HepG2 (cell line): ENCODE measurements at regions not wholly inside any gene's neighbourhood (a gene's known extent, or its start where the extent isn't known, plus 50 kb on each side); places are given as distances from the start of the nearest gene placed in this dataset.

Experiments
- ATAC-seq: fragments of 200-7000 bp; cut with Tn5 transposase; 3 replicates; pipeline ENCODE4 v1.9.1; 2020; ENCODE audit warnings: mild to moderate bottlenecking, moderate library complexity
- BruUV-seq: library from RNA; stranded (reverse); fragments of 400-500 nt; replicated peaks from 2 replicates; lab custom pipeline; 2021; lab: Mats Ljungman, UMichigan
- CTCF ChIA-PET: fragments of 300-600 bp; formaldehyde crosslinking; extraction: SDS; loops from one replicate; lab custom pipeline; 2021; ENCODE audit warnings: low total read pairs, inconsistent platforms, low intra/inter-chr PET ratio; lab: Yijun Ruan, JAX
- POLR2A ChIA-PET: fragments of 350-600 bp; sonication (Branson Sonifier 250); formaldehyde crosslinking; loops from one replicate; lab custom pipeline; 2020; ENCODE audit warnings: antibody characterized with exemption, inconsistent platforms; lab: Yijun Ruan, JAX
- DNase-seq: peaks from one replicate; pipeline ENCODE4 v3.0.0-alpha.2; 2015; ENCODE audit warnings: low spot score
- FAIRE-seq: peaks from 3 replicates; lab custom pipeline; 2011; peaks lifted over from hg19 to GRCh38; lab: Jason Lieb, UNC
- H2AFZ ChIP-seq: one replicate; pipeline ENCODE4 v1.6.1; 2011; ENCODE audit warnings: low read length, inconsistent platforms
- H3K27ac ChIP-seq: fragments of 300-600 bp; 3 replicates; pipeline ENCODE4 v1.8.0; 2011; ENCODE audit warnings: mixed run types, mild to moderate bottlenecking, mixed read lengths, low read length, inconsistent platforms; ENCODE audit not compliant: insufficient read depth; ENCODE audit errors: extremely low read length
- H3K27me3 ChIP-seq, 2 experiments: fragments of 200-600 bp in 1 of 2; 2 replicates in 1 of 2; 3 replicates in 1 of 2; pipeline versions ENCODE4 v1.6.0 to v1.8.0; 2011; ENCODE audit warnings: low read length in 2 of 2, mild to moderate bottlenecking in 2 of 2, moderate library complexity in 2 of 2, inconsistent platforms in 1 of 2; ENCODE audit not compliant: insufficient read depth in 2 of 2, control insufficient read depth in 1 of 2
- H3K36me3 ChIP-seq, 2 experiments: fragments of 200-600 bp in 1 of 2; replicated peaks in 1 of 2; 2 replicates in 1 of 2; 3 replicates in 1 of 2; pipeline versions ENCODE4 v1.5.1 to v1.8.0; 2011; ENCODE audit warnings: low read length in 2 of 2, inconsistent platforms in 1 of 2; ENCODE audit not compliant: insufficient read depth in 2 of 2, control insufficient read depth in 1 of 2
- H3K4me1 ChIP-seq: 2 replicates; pipeline ENCODE4 v1.5.1; 2012; ENCODE audit warnings: low read length, inconsistent platforms; ENCODE audit not compliant: insufficient read depth
- H3K4me2 ChIP-seq: 2 replicates; pipeline ENCODE4 v1.6.0; 2011; ENCODE audit warnings: low read depth, low read length, inconsistent platforms
- H3K4me3 ChIP-seq, 3 experiments: fragments of 200-600 bp in 1 of 3; sonication (generic), shearing (Covaris generic) in 1 of 3; replicated peaks in 1 of 3; 2 replicates each; pipeline ENCODE4 v1.5.1; 2011 to 2016; ENCODE audit warnings: low read length in 3 of 3, inconsistent platforms in 2 of 3, low read depth in 2 of 3, mild to moderate bottlenecking in 2 of 3, control low read depth in 1 of 3, mixed read lengths in 1 of 3; ENCODE audit not compliant: insufficient read depth in 1 of 3
- H3K79me2 ChIP-seq: one replicate; pipeline ENCODE4 v1.6.1; 2011; ENCODE audit warnings: low read length, inconsistent platforms; ENCODE audit not compliant: insufficient read depth
- H3K9ac ChIP-seq: 2 replicates; pipeline ENCODE4 v1.6.0; 2011; ENCODE audit warnings: mild to moderate bottlenecking, low read depth, low read length, inconsistent platforms; ENCODE audit not compliant: insufficient read depth
- H3K9me3 ChIP-seq: 2 replicates; pipeline ENCODE4 v1.5.1; 2012; ENCODE audit warnings: mild to moderate bottlenecking, low read length
- H4K20me1 ChIP-seq: 2 replicates; pipeline ENCODE4 v1.6.0; 2011; ENCODE audit warnings: inconsistent platforms, mild to moderate bottlenecking, low read length, moderate library complexity; ENCODE audit not compliant: insufficient read depth
- KAT7 ChIP-seq: IDR thresholded peaks from 2 replicates; pipeline ENCODE4 v1.6.1; 2018; ENCODE audit warnings: borderline replicate concordance, missing compliant biosample characterization
- SNRNP70 ChIP-seq: fragments of 200-400 bp; formaldehyde crosslinking; IDR thresholded peaks from 2 replicates; pipeline ENCODE4 v1.6.1; 2017; ENCODE audit warnings: mild to moderate bottlenecking, low read depth, low read length, moderate library complexity
- STAT6 ChIP-seq: sonication (generic); formaldehyde crosslinking; IDR thresholded peaks from 2 replicates; pipeline ENCODE4 v1.4.0; 2020; ENCODE audit warnings: missing genetic modification reagents, mild to moderate bottlenecking, borderline replicate concordance
- ZBTB37 ChIP-seq: sonication (generic); formaldehyde crosslinking; IDR thresholded peaks from 2 replicates; pipeline ENCODE4 v1.4.0; 2020; ENCODE audit warnings: mild to moderate bottlenecking, missing genetic modification reagents
- ZFP41 ChIP-seq: sonication (generic); formaldehyde crosslinking; IDR thresholded peaks from 2 replicates; pipeline ENCODE4 v1.4.0; 2020; ENCODE audit warnings: mild to moderate bottlenecking, missing genetic modification reagents, borderline replicate concordance
- ZNF17 ChIP-seq: sonication (generic); formaldehyde crosslinking; IDR thresholded peaks from 2 replicates; pipeline ENCODE4 v1.5.0; 2020; ENCODE audit warnings: mild to moderate bottlenecking, missing genetic modification reagents
- ZNF180 ChIP-seq: sonication (generic); formaldehyde crosslinking; IDR thresholded peaks from 2 replicates; pipeline ENCODE4 v1.4.0; 2020; ENCODE audit warnings: low read depth, missing genetic modification reagents, borderline replicate concordance
- ZNF20 ChIP-seq: sonication (generic); formaldehyde crosslinking; IDR thresholded peaks from 2 replicates; pipeline ENCODE4 v1.4.0; 2020; ENCODE audit warnings: mild to moderate bottlenecking, moderate library complexity, missing genetic modification reagents
- ZNF333 ChIP-seq: sonication (generic); formaldehyde crosslinking; IDR thresholded peaks from 2 replicates; pipeline ENCODE4 v1.4.0; 2020; ENCODE audit warnings: mild to moderate bottlenecking, missing genetic modification reagents, borderline replicate concordance
- ZNF691 ChIP-seq: sonication (generic); formaldehyde crosslinking; IDR thresholded peaks from 2 replicates; pipeline ENCODE4 v1.4.0; 2020; ENCODE audit warnings: missing genetic modification reagents, low read depth, mild to moderate bottlenecking, borderline replicate concordance
- ZNF703 ChIP-seq: sonication (generic); formaldehyde crosslinking; IDR thresholded peaks from 2 replicates; pipeline ENCODE4 v1.5.1; 2020; ENCODE audit warnings: missing genetic modification reagents, mild to moderate bottlenecking, moderate library complexity, borderline replicate concordance
- ZNF720 ChIP-seq: sonication (generic); formaldehyde crosslinking; IDR thresholded peaks from 2 replicates; pipeline ENCODE4 v1.4.0; 2020; ENCODE audit warnings: missing genetic modification reagents
- ZSCAN9 ChIP-seq: IDR thresholded peaks from 2 replicates; pipeline ENCODE4 v1.6.1; 2016; ENCODE audit warnings: borderline replicate concordance
- WGBS: methylation state at CpG from one replicate; pipeline ENCODE4 v1.1.6; 2017; ENCODE audit warnings: low lambda C conversion rate; 5-methylcytosine and 5-hydroxymethylcytosine counted together
- in situ Hi-C: cut with HindIII; loops from 2 replicates; pipeline ENCODE4 v1.10.0; 2017; ENCODE audit warnings: low pct_unique_long_range_greater_than_20kb; ENCODE audit not compliant: extremely low pct_ligation_motif_present
- intact Hi-C: fragments of 100-400 bp; cut with micrococcal nuclease; formaldehyde crosslinking; loops from one replicate; pipeline ENCODE4 v1.10.0; 2022; ENCODE audit not compliant: unreplicated experiment
- TF ChIP-seq, protein P1 (sequence below): IDR thresholded peaks from 2 replicates; pipeline ENCODE4 v1.6.1; 2018; ENCODE audit warnings: missing genetic modification reagents, mild to moderate bottlenecking, missing compliant biosample characterization
- TF ChIP-seq, protein P2 (sequence below): sonication (generic); formaldehyde crosslinking; IDR thresholded peaks from 2 replicates; pipeline ENCODE4 v1.9.0; 2021; ENCODE audit warnings: missing genetic modification reagents, mild to moderate bottlenecking, borderline replicate concordance
- TF ChIP-seq, protein P3 (sequence below): IDR thresholded peaks from 2 replicates; pipeline ENCODE4 v1.6.1; 2012; ENCODE audit warnings: low read depth, low read length, improper control_type of control experiment

DNA sequence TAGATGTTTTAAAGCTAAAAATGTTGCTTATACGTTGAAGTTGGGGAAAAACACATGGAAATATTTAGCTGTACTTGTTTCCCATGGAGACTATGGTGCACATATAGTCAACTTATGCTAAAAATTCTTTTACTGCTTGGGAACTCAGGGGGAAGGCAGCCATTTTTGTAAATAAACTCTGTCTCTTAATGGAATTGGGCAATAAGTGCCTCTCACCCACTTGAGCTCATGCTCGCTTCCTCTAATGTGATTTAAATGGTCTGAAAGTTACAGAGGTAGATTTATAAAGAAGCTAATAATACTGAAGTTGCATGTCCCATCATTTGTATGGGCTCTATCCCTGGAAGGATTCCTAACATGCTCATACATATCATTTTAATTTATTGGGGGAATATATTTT is 523.8 kb downstream of the RASEF start:
- FAIRE-seq (no peak), ATAC-seq (no peak), DNase-seq (no peak)
- Histone ChIP-seq H3K27me3 (no peaks in the 10 kb centered on the region), H3K36me3 (no peaks in the 10 kb centered on the region), H2AFZ (no peak overlapping the region), H4K20me1 (no peaks in the 10 kb centered on the region), H3K79me2 (no peaks in the 10 kb centered on the region), H3K4me1 (no peaks in the 10 kb centered on the region), H3K27ac (no peak overlapping the region), H3K9me3 (no peaks in the 10 kb centered on the region), H3K4me3 (no peak overlapping the region), H3K9ac (no peak overlapping the region), H3K4me2 (no peak overlapping the region)
- ChIA-PET POLR2A (no interaction called here), CTCF (no interaction called here)
- in situ Hi-C loops (loop anchor here (10.0 kb wide), 1 partner anchor 426 kb away; no protein-coding TSS in a partner anchor), intact Hi-C loops (no loop called here)
- 59% methylated on average over 2 of the region's 2 CpGs for WGBS
- no TSS peak for BruUV-seq
- no peak for TF ChIP-seq ZNF17 (CRISPR knock-in tag)
- TF ChIP-seq, protein P1, sequence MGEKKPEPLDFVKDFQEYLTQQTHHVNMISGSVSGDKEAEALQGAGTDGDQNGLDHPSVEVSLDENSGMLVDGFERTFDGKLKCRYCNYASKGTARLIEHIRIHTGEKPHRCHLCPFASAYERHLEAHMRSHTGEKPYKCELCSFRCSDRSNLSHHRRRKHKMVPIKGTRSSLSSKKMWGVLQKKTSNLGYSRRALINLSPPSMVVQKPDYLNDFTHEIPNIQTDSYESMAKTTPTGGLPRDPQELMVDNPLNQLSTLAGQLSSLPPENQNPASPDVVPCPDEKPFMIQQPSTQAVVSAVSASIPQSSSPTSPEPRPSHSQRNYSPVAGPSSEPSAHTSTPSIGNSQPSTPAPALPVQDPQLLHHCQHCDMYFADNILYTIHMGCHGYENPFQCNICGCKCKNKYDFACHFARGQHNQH = no peak
- TF ChIP-seq, protein P2, sequence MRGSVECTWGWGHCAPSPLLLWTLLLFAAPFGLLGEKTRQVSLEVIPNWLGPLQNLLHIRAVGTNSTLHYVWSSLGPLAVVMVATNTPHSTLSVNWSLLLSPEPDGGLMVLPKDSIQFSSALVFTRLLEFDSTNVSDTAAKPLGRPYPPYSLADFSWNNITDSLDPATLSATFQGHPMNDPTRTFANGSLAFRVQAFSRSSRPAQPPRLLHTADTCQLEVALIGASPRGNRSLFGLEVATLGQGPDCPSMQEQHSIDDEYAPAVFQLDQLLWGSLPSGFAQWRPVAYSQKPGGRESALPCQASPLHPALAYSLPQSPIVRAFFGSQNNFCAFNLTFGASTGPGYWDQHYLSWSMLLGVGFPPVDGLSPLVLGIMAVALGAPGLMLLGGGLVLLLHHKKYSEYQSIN (CRISPR knock-in tag) = no peak
- TF ChIP-seq ZNF691 (CRISPR knock-in tag) = no peak
- TF ChIP-seq ZNF20 (CRISPR knock-in tag) = no peak
- no peak for TF ChIP-seq ZNF720 (CRISPR knock-in tag)
- no peak for TF ChIP-seq SNRNP70
- TF ChIP-seq ZSCAN9 (CRISPR knock-in tag) = no peak
- no peak for TF ChIP-seq ZNF703 (CRISPR knock-in tag)
- no peak for TF ChIP-seq KAT7 (CRISPR knock-in tag)
- TF ChIP-seq ZNF180 (CRISPR knock-in tag) = no peak
- no peak for TF ChIP-seq ZFP41
- TF ChIP-seq, protein P3, sequence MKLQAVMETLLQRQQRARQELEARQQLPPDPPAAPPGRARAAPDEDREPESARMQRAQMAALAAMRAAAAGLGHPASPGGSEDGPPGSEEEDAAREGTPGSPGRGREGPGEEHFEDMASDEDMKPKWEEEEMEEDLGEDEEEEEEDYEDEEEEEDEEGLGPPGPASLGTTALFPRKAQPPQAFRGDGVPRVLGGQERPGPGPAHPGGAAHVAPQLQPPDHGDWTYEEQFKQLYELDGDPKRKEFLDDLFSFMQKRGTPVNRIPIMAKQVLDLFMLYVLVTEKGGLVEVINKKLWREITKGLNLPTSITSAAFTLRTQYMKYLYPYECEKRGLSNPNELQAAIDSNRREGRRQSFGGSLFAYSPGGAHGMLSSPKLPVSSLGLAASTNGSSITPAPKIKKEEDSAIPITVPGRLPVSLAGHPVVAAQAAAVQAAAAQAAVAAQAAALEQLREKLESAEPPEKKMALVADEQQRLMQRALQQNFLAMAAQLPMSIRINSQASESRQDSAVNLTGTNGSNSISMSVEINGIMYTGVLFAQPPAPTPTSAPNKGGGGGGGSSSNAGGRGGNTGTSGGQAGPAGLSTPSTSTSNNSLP = no peak
- TF ChIP-seq STAT6 = no peak
- TF ChIP-seq ZBTB37 (CRISPR knock-in tag) = no peak
- TF ChIP-seq ZNF333 = no peak
